CD4-positive, alpha-beta memory T cell (primary cell): ENCODE measurements at regions not wholly inside any gene's neighbourhood (a gene's known extent, or its start where the extent isn't known, plus 50 kb on each side); places are given as distances from the start of the nearest gene placed in this dataset.
"Not testable (repeated sequence)": the region's sequence is repeated elsewhere in the genome, so short reads cannot be mapped to it uniquely, and the experiment has no call there.

Source experiments
- CTCF ChIA-PET: fragments of 350-600 bp; sonication (Branson Sonifier 250); formaldehyde crosslinking; loops from one replicate; lab custom pipeline; 2021; ENCODE audit warnings: inconsistent platforms; ENCODE audit not compliant: partially characterized antibody; lab: Charles Lee
- POLR2A ChIA-PET: fragments of 350-600 bp; sonication (Branson Sonifier 250); formaldehyde crosslinking; loops from one replicate; lab custom pipeline; 2021; ENCODE audit not compliant: partially characterized antibody; lab: Charles Lee
- DNase-seq, 5 donors: peaks; one replicate each; pipeline versions ENCODE4 v3.0.0 to v3.0.0-alpha.2; 2020 to 2022; ENCODE audit warnings: mixed read lengths in 1 of 5
- H3K27ac ChIP-seq: one replicate; pipeline ENCODE4 v1.7.0; 2013; ENCODE audit warnings: low read depth, low read length
- H3K27me3 ChIP-seq: 2 replicates; pipeline ENCODE4 v1.7.0; 2013; ENCODE audit warnings: mild to moderate bottlenecking, low read length, moderate library complexity; ENCODE audit not compliant: insufficient read depth
- H3K36me3 ChIP-seq: 2 replicates; pipeline ENCODE4 v1.7.0; 2013; ENCODE audit warnings: mild to moderate bottlenecking, low read length, moderate library complexity; ENCODE audit not compliant: insufficient read depth
- H3K4me1 ChIP-seq: 2 replicates; pipeline ENCODE4 v1.7.0; 2013; ENCODE audit warnings: mild to moderate bottlenecking, low read length, moderate library complexity; ENCODE audit not compliant: insufficient read depth
- H3K4me3 ChIP-seq, 2 donors: one replicate each; pipeline ENCODE4 v1.7.0; 2013; ENCODE audit warnings: low read length in 2 of 2, mild to moderate bottlenecking in 1 of 2
- H3K9me3 ChIP-seq, 2 donors: one replicate each; pipeline ENCODE4 v1.7.0; 2013; ENCODE audit warnings: low read length in 2 of 2, control low read depth in 1 of 2; ENCODE audit not compliant: control insufficient read depth in 1 of 2
- H3K27ac Mint-ChIP-seq, 7 donors: one replicate each; pipeline ENCODE4 v1.8.0; 2020 to 2021; ENCODE audit warnings: mixed read lengths in 7 of 7, mild to moderate bottlenecking in 6 of 7, inconsistent platforms in 3 of 7, moderate library complexity in 3 of 7
- H3K27me3 Mint-ChIP-seq, 2 donors: one replicate each; pipeline ENCODE4 v1.8.0; 2020 to 2021; ENCODE audit warnings: mixed read lengths in 2 of 2
- H3K36me3 Mint-ChIP-seq, 2 donors: one replicate each; pipeline ENCODE4 v1.8.0; 2020 to 2021; ENCODE audit warnings: mixed read lengths in 2 of 2, inconsistent platforms in 1 of 2, mild to moderate bottlenecking in 1 of 2
- H3K4me1 Mint-ChIP-seq, 4 donors: one replicate each; pipeline ENCODE4 v1.8.0; 2020 to 2021; ENCODE audit warnings: mixed read lengths in 4 of 4, mild to moderate bottlenecking in 1 of 4
- H3K4me3 Mint-ChIP-seq, 8 donors: one replicate each; pipeline ENCODE4 v1.8.0; 2020 to 2021; ENCODE audit warnings: mixed read lengths in 8 of 8, mild to moderate bottlenecking in 7 of 8, moderate library complexity in 6 of 8, inconsistent platforms in 3 of 8
- H3K9me3 Mint-ChIP-seq, 8 donors: one replicate each; pipeline ENCODE4 v1.8.0; 2020 to 2021; ENCODE audit warnings: mixed read lengths in 8 of 8, mild to moderate bottlenecking in 5 of 8, inconsistent platforms in 3 of 8, moderate library complexity in 1 of 8
- intact Hi-C: fragments of 100-400 bp; cut with micrococcal nuclease; formaldehyde crosslinking; loops from one replicate; pipeline ENCODE4 v1.15.1; 2023

- H3K4me3 Mint-ChIP-seq = no peak overlapping the region
- H3K4me1 ChIP-seq = no peaks in the 10 kb centered on the region
- no peaks in the 10 kb centered on the region for H3K27me3 ChIP-seq
- H3K27ac ChIP-seq = no peak overlapping the region
- DNase-seq = no peak
- no peaks in the 10 kb centered on the region for H3K4me1 Mint-ChIP-seq
- H3K36me3 Mint-ChIP-seq = no peaks in the 10 kb centered on the region
- no peaks in the 10 kb centered on the region for H3K9me3 ChIP-seq
- ChIA-PET CTCF (no interaction called here), POLR2A (no interaction called here)
- H3K27me3 Mint-ChIP-seq = no peaks in the 10 kb centered on the region
- no peak overlapping the region for H3K4me3 ChIP-seq
- H3K36me3 ChIP-seq = no peaks in the 10 kb centered on the region
- H3K27ac Mint-ChIP-seq = no peak overlapping the region
- intact Hi-C loops = no loop called here
- peaks cover 3 to 18% (median 9%) of the 10 kb centered on the region in 8 donors for H3K9me3 Mint-ChIP-seq
Measured at GRCh38 chr9:24009322-24009721, 183.3 kb upstream of the ELAVL2 start.

- Histone ChIP-seq H3K9me3 (no peaks in the 10 kb centered on the region), H3K27ac (no peak overlapping the region), H3K4me3 (no peak overlapping the region), H3K36me3 (no peaks in the 10 kb centered on the region), H3K4me1 (no peaks in the 10 kb centered on the region), H3K27me3 (no peaks in the 10 kb centered on the region)
- Mint-ChIP-seq H3K4me1 (no peaks in the 10 kb centered on the region), H3K27ac (no peak overlapping the region), H3K27me3 (no peaks in the 10 kb centered on the region), H3K36me3 (no peaks in the 10 kb centered on the region), H3K9me3 (peaks cover 0 to 17% (median 6%) of the 10 kb centered on the region in 8 donors), H3K4me3 (no peak overlapping the region)
- POLR2A ChIA-PET = no interaction called here
- CTCF ChIA-PET = no interaction called here
- no peak for DNase-seq
- intact Hi-C loops = no loop called here
Measured at GRCh38 chr9:24007185-24007584, 181.1 kb upstream of the ELAVL2 start.

GRCh38 chr9:23991874-23992273 lies 165.8 kb upstream of the ELAVL2 start:
- H3K27me3 Mint-ChIP-seq, intact Hi-C loops, H3K4me1 ChIP-seq, H3K36me3 ChIP-seq, H3K27ac ChIP-seq, H3K27ac Mint-ChIP-seq, POLR2A ChIA-PET, H3K9me3 ChIP-seq, CTCF ChIA-PET, DNase-seq, H3K4me3 Mint-ChIP-seq, H3K4me3 ChIP-seq, H3K36me3 Mint-ChIP-seq, H3K27me3 ChIP-seq, H3K4me1 Mint-ChIP-seq: not testable (repeated sequence)
- H3K9me3 Mint-ChIP-seq = peaks cover 5 to 33% (median 11%) of the 10 kb centered on the region in 8 donors

DNA sequence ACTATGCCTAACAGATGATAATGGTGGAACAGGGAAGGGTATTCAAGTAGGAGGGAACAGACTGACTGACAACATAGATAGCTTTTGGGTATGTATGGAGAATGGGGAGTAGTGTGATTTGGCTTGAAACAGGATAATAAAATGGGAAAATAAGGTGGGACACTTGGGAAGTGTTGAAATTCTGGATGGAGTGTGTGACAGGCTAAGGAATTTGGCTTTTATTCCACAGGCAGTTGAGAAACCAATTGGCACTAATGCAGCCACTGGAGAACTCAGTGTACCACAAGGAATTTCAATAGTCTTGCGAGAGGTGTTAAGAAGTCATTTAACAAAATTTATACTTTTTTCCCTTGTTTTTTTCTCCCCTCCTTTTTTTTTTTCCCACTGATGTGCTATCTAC lies 153.5 kb upstream of the ELAVL2 start:
- no peak overlapping the region for H3K4me3 Mint-ChIP-seq
- H3K36me3 Mint-ChIP-seq = no peaks in the 10 kb centered on the region
- no peaks in the 10 kb centered on the region for H3K4me1 Mint-ChIP-seq
- ChIA-PET CTCF (no interaction called here), POLR2A (no interaction called here)
- no peaks in the 10 kb centered on the region for H3K4me1 ChIP-seq
- no peak overlapping the region for H3K27ac ChIP-seq
- H3K9me3 ChIP-seq = no peaks in the 10 kb centered on the region
- no peaks in the 10 kb centered on the region for H3K36me3 ChIP-seq
- DNase-seq = no peak
- no peaks in the 10 kb centered on the region for H3K27me3 Mint-ChIP-seq
- no peaks in the 10 kb centered on the region for H3K27me3 ChIP-seq
- intact Hi-C loops = no loop called here
- H3K27ac Mint-ChIP-seq = no peak overlapping the region
- peaks cover 0 to 25% (median 11%) of the 10 kb centered on the region in 8 donors for H3K9me3 Mint-ChIP-seq
- no peak overlapping the region for H3K4me3 ChIP-seq

DNA sequence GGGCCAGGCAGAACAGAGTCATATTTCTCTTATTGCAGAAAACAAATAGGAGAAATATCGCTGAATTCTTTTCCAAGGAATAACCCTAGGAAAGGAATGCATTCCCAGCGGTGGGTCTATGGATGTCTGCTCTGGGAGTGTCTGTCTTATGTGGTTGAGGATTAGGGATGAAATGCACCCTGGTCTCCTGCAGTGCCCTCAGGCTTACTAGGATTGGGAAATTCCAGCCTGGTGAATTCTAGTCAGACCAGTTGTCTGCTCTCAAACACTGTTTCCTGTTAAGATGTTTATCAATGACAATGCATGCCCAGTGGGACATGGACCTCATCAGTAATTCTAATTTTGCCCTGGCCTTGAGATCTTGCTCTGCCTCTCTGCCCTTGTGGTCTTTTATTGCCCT lies 136.1 kb upstream of the ELAVL2 start:
- H3K9me3 ChIP-seq = no peaks in the 10 kb centered on the region
- H3K27ac ChIP-seq = no peak overlapping the region
- no peak overlapping the region for H3K27ac Mint-ChIP-seq
- peaks cover 2 to 44% (median 29%) of the 10 kb centered on the region in 8 donors for H3K9me3 Mint-ChIP-seq
- ChIA-PET POLR2A (no interaction called here), CTCF (no interaction called here)
- H3K4me1 Mint-ChIP-seq = no peaks in the 10 kb centered on the region
- H3K27me3 ChIP-seq = no peaks in the 10 kb centered on the region
- no peak overlapping the region for H3K4me3 ChIP-seq
- no peaks in the 10 kb centered on the region for H3K27me3 Mint-ChIP-seq
- no peaks in the 10 kb centered on the region for H3K36me3 Mint-ChIP-seq
- H3K4me3 Mint-ChIP-seq = no peak overlapping the region
- no peak for DNase-seq
- no peaks in the 10 kb centered on the region for H3K36me3 ChIP-seq
- H3K4me1 ChIP-seq = no peaks in the 10 kb centered on the region
- intact Hi-C loops = no loop called here

- Histone ChIP-seq H3K27ac (no peak overlapping the region), H3K27me3 (no peaks in the 10 kb centered on the region), H3K4me1 (no peaks in the 10 kb centered on the region), H3K4me3 (no peak overlapping the region), H3K36me3 (no peaks in the 10 kb centered on the region), H3K9me3 (peaks cover 0 to 6% of the 10 kb centered on the region in 2 donors)
- no peaks in the 10 kb centered on the region for H3K27me3 Mint-ChIP-seq
- H3K36me3 Mint-ChIP-seq = no peaks in the 10 kb centered on the region
- no peaks in the 10 kb centered on the region for H3K4me1 Mint-ChIP-seq
- ChIA-PET POLR2A (no interaction called here), CTCF (no interaction called here)
- intact Hi-C loops = no loop called here
- no peak for DNase-seq
- peaks cover 0 to 22% (median 11%) of the 10 kb centered on the region in 8 donors for H3K9me3 Mint-ChIP-seq
- no peak overlapping the region for H3K27ac Mint-ChIP-seq
- H3K4me3 Mint-ChIP-seq = no peak overlapping the region
Measured at GRCh38 chr9:23945897-23946296, 119.9 kb upstream of the ELAVL2 start.

GRCh38 chr9:23941051-23941450 lies 115.0 kb upstream of the ELAVL2 start:
- Mint-ChIP-seq H3K27ac (no peak overlapping the region), H3K4me1 (no peaks in the 10 kb centered on the region), H3K36me3 (no peaks in the 10 kb centered on the region), H3K27me3 (no peaks in the 10 kb centered on the region), H3K9me3 (peaks cover 0 to 33% (median 10%) of the 10 kb centered on the region in 8 donors), H3K4me3 (no peak overlapping the region)
- Histone ChIP-seq H3K27me3 (no peaks in the 10 kb centered on the region), H3K27ac (no peak overlapping the region), H3K4me3 (no peak overlapping the region), H3K36me3 (no peaks in the 10 kb centered on the region), H3K4me1 (no peaks in the 10 kb centered on the region), H3K9me3 (peaks cover 0 to 6% of the 10 kb centered on the region in 2 donors)
- POLR2A ChIA-PET = no interaction called here
- CTCF ChIA-PET = no interaction called here
- no peak for DNase-seq
- intact Hi-C loops = no loop called here

- no peak for DNase-seq
- H3K9me3 ChIP-seq = no peaks in the 10 kb centered on the region
- H3K27ac ChIP-seq = no peak overlapping the region
- intact Hi-C loops = no loop called here
- no peaks in the 10 kb centered on the region for H3K27me3 ChIP-seq
- no peak overlapping the region for H3K27ac Mint-ChIP-seq
- no peaks in the 10 kb centered on the region for H3K36me3 Mint-ChIP-seq
- no peaks in the 10 kb centered on the region for H3K27me3 Mint-ChIP-seq
- no peak overlapping the region for H3K4me3 Mint-ChIP-seq
- H3K9me3 Mint-ChIP-seq = peaks cover 0 to 31% (median 8%) of the 10 kb centered on the region in 8 donors
- no peak overlapping the region for H3K4me3 ChIP-seq
- CTCF ChIA-PET = no interaction called here
- H3K4me1 Mint-ChIP-seq = no peaks in the 10 kb centered on the region
- no peaks in the 10 kb centered on the region for H3K4me1 ChIP-seq
- POLR2A ChIA-PET = no interaction called here
- no peaks in the 10 kb centered on the region for H3K36me3 ChIP-seq
Measured at GRCh38 chr9:23938908-23939307, 112.9 kb upstream of the ELAVL2 start.
